Astrocyte of the spinal cord (primary cell): ENCODE measurements at regions not wholly inside any gene's neighbourhood (a gene's known extent, or its start where the extent isn't known, plus 50 kb on each side); places are given as distances from the start of the nearest gene placed in this dataset.
A peak's percentile ranks its signal among the peaks of the same experiment; 100 is the strongest.

ENCODE experiments used
- DNase-seq: peaks from one replicate; pipeline ENCODE4 v3.0.0; 2011; ENCODE audit warnings: low read depth, low spot score
- H3K4me3 ChIP-seq: 2 replicates; pipeline ENCODE4 v1.5.1; 2011; ENCODE audit warnings: low read depth, mild to moderate bottlenecking, low read length, moderate library complexity
- in situ Hi-C: cut with HindIII; loops from 2 replicates; pipeline ENCODE4 v1.10.0; 2017; ENCODE audit warnings: low sequenced_read_pairs
- TF ChIP-seq, protein P1 (sequence below): IDR thresholded peaks from 2 replicates; pipeline ENCODE4 v1.5.1; 2012; ENCODE audit warnings: low read depth, mild to moderate bottlenecking, low read length, inconsistent platforms

DNA sequence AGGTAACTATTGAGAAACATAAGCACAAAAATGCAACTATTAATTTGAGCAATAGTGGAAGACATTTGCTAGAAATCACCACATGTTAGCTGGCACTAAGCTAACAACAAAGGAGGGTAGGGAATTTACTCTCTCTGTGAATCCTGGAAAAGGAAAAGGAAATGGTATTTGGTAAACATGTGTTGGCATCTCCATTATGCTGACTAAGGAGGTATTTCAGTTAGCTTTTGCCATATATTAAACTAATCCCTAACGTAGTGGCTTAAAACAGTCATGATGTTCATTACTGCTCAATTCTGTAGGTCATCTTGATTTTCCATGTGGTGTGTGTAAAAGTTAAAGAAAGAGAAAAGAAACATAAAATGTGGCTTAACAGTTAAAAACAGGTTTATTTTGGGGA lies 1686.5 kb upstream of the PCDH7 start:
- TF ChIP-seq, protein P1, sequence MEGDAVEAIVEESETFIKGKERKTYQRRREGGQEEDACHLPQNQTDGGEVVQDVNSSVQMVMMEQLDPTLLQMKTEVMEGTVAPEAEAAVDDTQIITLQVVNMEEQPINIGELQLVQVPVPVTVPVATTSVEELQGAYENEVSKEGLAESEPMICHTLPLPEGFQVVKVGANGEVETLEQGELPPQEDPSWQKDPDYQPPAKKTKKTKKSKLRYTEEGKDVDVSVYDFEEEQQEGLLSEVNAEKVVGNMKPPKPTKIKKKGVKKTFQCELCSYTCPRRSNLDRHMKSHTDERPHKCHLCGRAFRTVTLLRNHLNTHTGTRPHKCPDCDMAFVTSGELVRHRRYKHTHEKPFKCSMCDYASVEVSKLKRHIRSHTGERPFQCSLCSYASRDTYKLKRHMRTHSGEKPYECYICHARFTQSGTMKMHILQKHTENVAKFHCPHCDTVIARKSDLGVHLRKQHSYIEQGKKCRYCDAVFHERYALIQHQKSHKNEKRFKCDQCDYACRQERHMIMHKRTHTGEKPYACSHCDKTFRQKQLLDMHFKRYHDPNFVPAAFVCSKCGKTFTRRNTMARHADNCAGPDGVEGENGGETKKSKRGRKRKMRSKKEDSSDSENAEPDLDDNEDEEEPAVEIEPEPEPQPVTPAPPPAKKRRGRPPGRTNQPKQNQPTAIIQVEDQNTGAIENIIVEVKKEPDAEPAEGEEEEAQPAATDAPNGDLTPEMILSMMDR = no peak
- in situ Hi-C loops = no loop called here
- no peak overlapping the region for H3K4me3 ChIP-seq
- no peak for DNase-seq

DNA sequence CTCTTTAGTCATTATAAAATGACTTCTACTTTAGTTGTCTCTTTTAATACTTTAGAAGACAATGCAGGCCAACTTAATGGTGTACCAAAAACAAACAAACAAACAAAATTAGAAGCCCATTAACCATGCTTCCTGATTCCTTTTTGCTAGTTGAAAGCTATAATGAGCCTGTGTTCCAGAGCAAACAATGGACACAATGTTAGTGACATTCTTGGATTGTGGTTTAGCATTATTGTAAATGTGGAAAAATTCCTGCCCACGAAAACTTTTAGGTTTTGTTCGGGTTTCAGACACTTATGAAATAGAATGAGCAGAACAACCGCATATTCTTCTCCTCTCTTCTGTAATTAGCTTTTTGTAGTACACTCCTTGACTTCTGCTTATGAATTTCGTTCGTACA lies 1682.7 kb upstream of the PCDH7 start:
- DNase-seq = no peak
- TF ChIP-seq, protein P1 = no peak
- in situ Hi-C loops = no loop called here
- no peak overlapping the region for H3K4me3 ChIP-seq

DNA sequence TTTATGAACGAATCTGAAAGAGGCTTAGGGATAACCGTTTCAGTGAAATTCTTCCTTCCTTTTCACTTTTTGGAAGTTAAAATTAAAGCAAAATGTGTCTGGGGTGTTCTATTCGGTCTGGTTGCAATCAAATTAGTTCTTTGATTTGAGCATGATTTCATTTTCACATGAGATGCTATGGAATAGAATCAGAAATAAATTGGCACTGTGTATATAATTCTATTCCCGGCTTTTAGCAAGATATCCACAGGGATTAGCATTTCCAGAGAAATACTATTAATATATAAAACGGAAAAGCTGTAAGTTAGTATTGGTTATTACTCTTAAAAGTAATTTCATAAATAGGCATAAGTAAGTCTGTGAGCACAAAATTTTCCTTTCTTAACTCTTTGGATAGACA lies 1676.8 kb upstream of the PCDH7 start:
- no peak overlapping the region for H3K4me3 ChIP-seq
- TF ChIP-seq, protein P1 = no peak
- DNase-seq = no peak
- in situ Hi-C loops = no loop called here

DNA sequence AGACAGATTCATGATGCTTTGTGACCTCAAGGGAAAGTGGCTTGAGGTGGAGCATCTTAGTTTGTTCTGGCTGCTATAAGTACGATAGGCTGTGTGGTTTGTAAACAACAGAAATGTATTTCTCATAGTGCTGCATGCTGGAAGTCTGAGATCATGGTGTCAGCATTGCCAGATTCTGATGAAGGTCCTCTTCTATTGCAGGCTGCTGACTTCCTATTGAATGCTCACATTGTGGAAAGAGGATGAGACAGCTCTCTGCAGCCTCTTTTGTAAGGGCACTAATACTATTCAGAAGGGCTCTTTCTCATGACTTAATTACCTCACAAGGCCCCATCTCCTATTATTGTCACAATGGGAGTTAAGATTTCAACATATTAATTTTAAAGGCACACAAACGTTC lies 1674.0 kb upstream of the PCDH7 start:
- in situ Hi-C loops = no loop called here
- no peak overlapping the region for H3K4me3 ChIP-seq
- DNase-seq = peak; percentile 49
- TF ChIP-seq, protein P1 = no peak

DNA sequence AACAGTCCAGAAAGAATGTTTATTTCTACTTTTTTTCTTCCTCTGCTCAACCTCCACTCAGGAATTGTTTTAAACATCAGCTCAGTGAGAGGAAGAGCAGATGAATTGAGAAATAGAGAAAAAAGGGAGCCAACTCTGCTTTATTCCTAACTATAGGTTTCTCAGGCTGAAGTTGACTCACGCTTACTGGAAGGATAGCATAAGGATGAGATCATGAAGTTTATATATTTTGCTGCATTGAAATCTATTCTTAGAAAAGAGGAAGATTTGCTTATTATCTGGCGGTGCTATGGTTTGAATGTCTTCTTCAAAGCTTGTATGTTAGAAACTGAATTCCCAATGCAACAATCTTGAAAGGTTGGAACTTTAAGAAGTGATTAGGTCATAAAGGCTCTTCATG lies 1673.4 kb upstream of the PCDH7 start:
- DNase-seq = peak; percentile 53
- in situ Hi-C loops = no loop called here
- H3K4me3 ChIP-seq = no peak overlapping the region
- TF ChIP-seq, protein P1 = no peak

DNA sequence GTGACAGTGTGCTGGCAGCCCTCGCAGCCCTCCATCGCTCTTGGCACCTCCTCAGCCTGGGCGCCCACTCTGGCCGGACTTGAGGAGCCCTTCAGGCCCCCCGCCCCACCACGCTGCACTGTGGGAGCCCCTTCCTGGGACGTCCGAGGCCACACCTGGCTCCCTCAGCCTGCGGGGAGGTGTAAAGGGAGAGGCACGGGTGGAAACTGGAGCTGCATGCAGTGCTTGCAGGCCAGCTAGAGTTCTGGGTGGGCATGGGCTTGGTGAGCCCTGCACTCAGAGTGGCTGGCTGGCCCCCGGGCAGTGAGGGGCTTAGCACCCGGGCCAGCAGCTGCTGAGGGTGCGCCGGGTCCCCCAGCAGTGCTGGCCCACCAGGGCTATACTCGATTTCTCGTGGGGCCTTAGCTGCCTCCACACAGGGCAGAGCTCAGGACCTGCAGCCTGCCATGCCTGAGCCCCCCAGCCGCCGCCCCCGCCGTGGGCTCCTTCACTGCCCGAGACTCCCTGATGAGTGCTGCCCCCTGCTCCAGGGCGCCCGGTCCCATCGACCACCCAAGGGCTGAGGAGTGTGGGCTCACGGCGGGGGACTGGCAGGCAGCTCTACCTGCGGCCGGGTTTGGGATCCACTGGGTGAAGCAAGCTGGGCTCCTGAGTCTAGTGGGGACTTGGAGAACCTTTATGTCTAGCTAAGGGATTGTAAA lies 1672.7 kb upstream of the PCDH7 start:
- H3K4me3 ChIP-seq = no peak overlapping the region
- TF ChIP-seq, protein P1 = no peak
- in situ Hi-C loops = no loop called here
- no peak for DNase-seq
